GM23248 (cell line): ENCODE measurements at regions not wholly inside any gene's neighbourhood (a gene's known extent, or its start where the extent isn't known, plus 50 kb on each side); places are given as distances from the start of the nearest gene placed in this dataset.

ENCODE experiments used
- EZH2 ChIP-seq: fragments of 200-600 bp; sonication (generic); IDR thresholded peaks from 2 replicates; pipeline ENCODE4 v1.6.1; 2018; ENCODE audit warnings: antibody characterized with exemption, mild to moderate bottlenecking; ENCODE audit not compliant: insufficient read depth, poor library complexity, severe bottlenecking
- EZH2phosphoT487 ChIP-seq: fragments of 200-600 bp; sonication (generic); IDR thresholded peaks from 2 replicates; pipeline ENCODE4 v1.6.1; 2018; ENCODE audit warnings: antibody characterized with exemption, moderate library complexity, mild to moderate bottlenecking, low read depth; ENCODE audit not compliant: insufficient read depth

- TF ChIP-seq EZH2, result no peak
- no peak for TF ChIP-seq EZH2phosphoT487
Measured at GRCh38 chr5:4942831-4943178, 197.3 kb upstream of the ADAMTS16 start.
